Progenitor cell of endocrine pancreas (in vitro differentiated cells): ENCODE measurements at regions not wholly inside any gene's neighbourhood (a gene's known extent, or its start where the extent isn't known, plus 50 kb on each side); places are given as distances from the start of the nearest gene placed in this dataset.

Experiments used
- DNase-seq: peaks from one replicate; pipeline ENCODE4 v3.0.0; 2021; ENCODE audit warnings: low spot score; ENCODE audit not compliant: unreplicated experiment
- H3K27ac Mint-ChIP-seq: 2 replicates; pipeline ENCODE4 v1.8.0; 2021; ENCODE audit warnings: mild to moderate bottlenecking, moderate library complexity, mixed read lengths
- H3K27me3 Mint-ChIP-seq: 2 replicates; pipeline ENCODE4 v1.8.0; 2021; ENCODE audit warnings: mixed read lengths
- H3K36me3 Mint-ChIP-seq: 2 replicates; pipeline ENCODE4 v1.8.0; 2022; ENCODE audit warnings: mixed read lengths; ENCODE audit not compliant: insufficient read depth
- H3K4me1 Mint-ChIP-seq: 2 replicates; pipeline ENCODE4 v1.8.0; 2021; ENCODE audit warnings: low read depth, mixed read lengths
- H3K4me3 Mint-ChIP-seq: 2 replicates; pipeline ENCODE4 v1.8.0; 2021; ENCODE audit warnings: low read depth, mild to moderate bottlenecking, moderate library complexity, mixed read lengths
- H3K9me3 Mint-ChIP-seq: 2 replicates; pipeline ENCODE4 v1.8.0; 2021; ENCODE audit warnings: low read depth, mixed read lengths
- TF ChIP-seq, protein P1 (sequence below): fragments of 200-600 bp; sonication (generic); IDR thresholded peaks from one replicate; pipeline ENCODE4 v1.5.0; 2021; ENCODE audit warnings: antibody characterized with exemption, mild to moderate bottlenecking; ENCODE audit not compliant: unreplicated experiment

GRCh38 chr5:130549884-130550561 is 615.0 kb downstream of the HINT1 start:
- Mint-ChIP-seq H3K9me3 (peaks cover 38% of the 10 kb centered on the region), H3K4me3 (no peak overlapping the region), H3K27ac (no peak overlapping the region), H3K36me3 (peaks cover 2% of the 10 kb centered on the region), H3K27me3 (no peaks in the 10 kb centered on the region), H3K4me1 (no peaks in the 10 kb centered on the region)
- no peak for DNase-seq
- TF ChIP-seq, protein P1, sequence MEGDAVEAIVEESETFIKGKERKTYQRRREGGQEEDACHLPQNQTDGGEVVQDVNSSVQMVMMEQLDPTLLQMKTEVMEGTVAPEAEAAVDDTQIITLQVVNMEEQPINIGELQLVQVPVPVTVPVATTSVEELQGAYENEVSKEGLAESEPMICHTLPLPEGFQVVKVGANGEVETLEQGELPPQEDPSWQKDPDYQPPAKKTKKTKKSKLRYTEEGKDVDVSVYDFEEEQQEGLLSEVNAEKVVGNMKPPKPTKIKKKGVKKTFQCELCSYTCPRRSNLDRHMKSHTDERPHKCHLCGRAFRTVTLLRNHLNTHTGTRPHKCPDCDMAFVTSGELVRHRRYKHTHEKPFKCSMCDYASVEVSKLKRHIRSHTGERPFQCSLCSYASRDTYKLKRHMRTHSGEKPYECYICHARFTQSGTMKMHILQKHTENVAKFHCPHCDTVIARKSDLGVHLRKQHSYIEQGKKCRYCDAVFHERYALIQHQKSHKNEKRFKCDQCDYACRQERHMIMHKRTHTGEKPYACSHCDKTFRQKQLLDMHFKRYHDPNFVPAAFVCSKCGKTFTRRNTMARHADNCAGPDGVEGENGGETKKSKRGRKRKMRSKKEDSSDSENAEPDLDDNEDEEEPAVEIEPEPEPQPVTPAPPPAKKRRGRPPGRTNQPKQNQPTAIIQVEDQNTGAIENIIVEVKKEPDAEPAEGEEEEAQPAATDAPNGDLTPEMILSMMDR, result no peak

DNA sequence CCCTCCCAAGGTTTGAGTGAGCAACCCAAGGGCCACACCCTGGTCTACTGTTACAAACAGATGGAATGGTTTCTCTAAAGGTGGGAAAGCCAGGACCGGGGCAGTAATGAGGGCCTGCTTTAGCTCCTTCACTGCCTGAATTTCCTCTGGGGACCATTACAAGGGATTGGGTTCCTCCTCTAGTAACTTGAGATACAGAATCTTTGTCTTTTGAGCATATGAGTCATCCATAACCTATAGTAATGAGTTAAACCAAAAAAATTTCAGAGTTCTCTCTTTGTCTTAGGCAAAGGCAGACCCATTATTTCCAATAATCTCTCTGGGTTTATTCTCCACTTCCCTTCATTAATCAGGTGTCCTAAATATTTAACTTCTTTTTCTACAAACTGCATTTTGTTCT is 618.8 kb downstream of the HINT1 start:
- peaks cover 3% of the 10 kb centered on the region for H3K36me3 Mint-ChIP-seq
- H3K9me3 Mint-ChIP-seq, result peaks cover 44% of the 10 kb centered on the region
- H3K4me1 Mint-ChIP-seq, result no peaks in the 10 kb centered on the region

DNA sequence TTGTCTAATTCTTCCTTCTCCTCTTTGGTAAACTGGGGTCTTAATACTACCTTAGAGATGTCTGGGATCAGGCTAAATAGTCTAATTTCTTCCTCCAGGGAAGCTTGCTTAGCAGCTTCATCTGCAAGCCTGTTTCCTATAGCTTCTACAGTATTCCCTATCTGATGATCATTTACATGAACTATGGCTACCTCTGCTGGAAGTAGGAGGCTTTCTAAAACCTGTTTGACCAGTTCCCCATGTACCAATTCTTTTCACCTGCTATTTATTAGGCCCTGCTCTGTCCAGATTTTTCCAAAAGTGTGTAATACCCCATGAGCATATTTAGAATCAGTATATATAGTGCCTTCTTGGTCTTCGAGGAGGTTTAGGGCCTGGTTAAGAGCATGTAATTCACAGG is 619.8 kb downstream of the HINT1 start:
- Mint-ChIP-seq H3K27ac (no peak overlapping the region), H3K27me3 (no peaks in the 10 kb centered on the region), H3K4me3 (no peak overlapping the region), H3K9me3 (peaks cover 42% of the 10 kb centered on the region), H3K4me1 (no peaks in the 10 kb centered on the region), H3K36me3 (peaks cover 3% of the 10 kb centered on the region)
- TF ChIP-seq, protein P1, result no peak
- DNase-seq, result no peak

More for the DNA sequence above, 618.8 kb downstream of the HINT1 start:
- H3K27ac Mint-ChIP-seq, result no peak overlapping the region
- DNase-seq, result no peak
- no peak overlapping the region for H3K4me3 Mint-ChIP-seq
- H3K27me3 Mint-ChIP-seq, result no peaks in the 10 kb centered on the region
- TF ChIP-seq, protein P1, result no peak

GRCh38 chr5:130541617-130542221 is 623.3 kb downstream of the HINT1 start:
- Mint-ChIP-seq H3K27ac (no peak overlapping the region), H3K4me1 (no peaks in the 10 kb centered on the region), H3K9me3 (peaks cover 17% of the 10 kb centered on the region), H3K27me3 (no peaks in the 10 kb centered on the region), H3K36me3 (peaks cover 3% of the 10 kb centered on the region), H3K4me3 (no peak overlapping the region)
- TF ChIP-seq, protein P1, result no peak
- no peak for DNase-seq

GRCh38 chr5:130536691-130537090 is 628.4 kb downstream of the HINT1 start:
- H3K9me3 Mint-ChIP-seq, result no peaks in the 10 kb centered on the region
- no peak overlapping the region for H3K4me3 Mint-ChIP-seq

More at GRCh38 chr5:130536691-130537090, 628.4 kb downstream of the HINT1 start:
- TF ChIP-seq, protein P1, result no peak
- DNase-seq, result no peak
- Mint-ChIP-seq H3K4me1 (no peaks in the 10 kb centered on the region), H3K27me3 (no peaks in the 10 kb centered on the region), H3K27ac (no peak overlapping the region), H3K36me3 (no peaks in the 10 kb centered on the region)
